HG03064 (cell line): ENCODE measurements at regions not wholly inside any gene's neighbourhood (a gene's known extent, or its start where the extent isn't known, plus 50 kb on each side); places are given as distances from the start of the nearest gene placed in this dataset.

Source experiments
- ATAC-seq: cut with Tn5 transposase; IDR thresholded peaks from one replicate; pipeline ENCODE4 v1.9.1; 2021; ENCODE audit warnings: low read depth; ENCODE audit not compliant: unreplicated experiment

DNA sequence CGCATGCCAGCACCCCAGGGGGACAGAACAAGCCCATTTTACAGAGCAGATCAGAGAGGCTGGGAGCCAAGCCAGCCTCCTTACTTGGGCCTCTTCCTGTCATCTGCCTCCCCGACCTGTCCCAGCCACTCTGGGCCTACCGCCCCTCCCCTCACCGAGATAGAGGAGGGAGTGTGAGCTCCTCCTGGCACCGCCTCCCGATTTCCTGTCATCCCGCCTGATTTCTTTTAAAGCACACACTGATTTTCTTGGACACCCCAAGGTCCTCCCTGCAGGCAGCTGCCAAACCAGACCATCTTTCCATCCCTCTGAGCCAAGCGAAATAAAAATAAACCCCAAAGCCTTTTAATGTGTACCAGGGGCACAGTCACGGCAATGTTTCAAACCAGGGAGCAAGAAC is 108.4 kb downstream of the RFLNA start:
- no peak for ATAC-seq

- ATAC-seq = no peak
Observed at GRCh38 chr12:124402248-124403066, 107.6 kb downstream of the RFLNA start.

DNA sequence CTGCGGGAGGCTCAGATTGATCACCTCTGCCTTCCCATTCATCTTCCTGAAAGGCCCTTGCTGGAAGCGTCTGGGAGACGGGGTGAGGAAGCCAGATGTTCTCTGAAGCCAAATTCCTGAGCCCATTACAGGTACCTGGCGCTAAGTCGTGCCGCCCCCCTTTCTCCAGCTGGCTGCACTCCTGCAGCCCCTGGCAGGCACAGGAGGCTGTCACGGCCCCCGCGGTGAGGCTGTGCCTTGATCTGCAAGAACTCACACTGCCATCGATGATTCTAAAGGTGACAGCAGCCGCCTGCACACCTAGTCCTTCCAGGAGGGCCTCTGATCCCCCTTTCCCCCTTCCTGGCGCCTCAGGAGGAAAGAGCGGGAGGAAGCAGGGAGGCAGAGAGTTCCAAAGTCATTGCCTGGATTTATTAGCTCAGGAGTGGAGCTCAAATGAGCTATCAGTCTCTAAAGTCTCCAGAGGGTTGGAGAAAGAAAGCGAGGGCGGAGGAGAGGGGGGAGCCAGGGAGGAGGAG is 106.9 kb downstream of the RFLNA start:
- ATAC-seq = no peak

GRCh38 chr12:124400124-124400523 is 105.2 kb downstream of the RFLNA start:
- ATAC-seq = no peak

DNA sequence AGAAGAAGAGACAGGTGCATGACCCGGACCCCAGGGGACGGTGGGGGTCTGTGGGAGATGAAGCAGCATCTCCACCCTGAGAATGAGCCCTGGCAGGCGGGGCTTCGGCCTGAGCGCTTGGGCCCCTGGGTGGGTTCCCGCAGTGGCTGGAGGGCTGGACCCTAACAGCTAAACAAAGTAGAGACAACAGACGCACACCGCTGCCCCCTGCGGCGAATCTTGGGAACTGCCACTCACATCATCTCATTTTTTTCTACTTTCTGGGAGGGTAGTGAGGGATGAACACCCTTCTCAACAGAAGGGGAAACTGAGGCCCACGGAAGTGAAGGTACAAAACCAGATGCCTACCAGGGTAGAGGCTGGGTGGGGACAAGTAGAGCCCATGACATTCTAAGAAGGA is 104.7 kb downstream of the RFLNA start:
- ATAC-seq = no peak

DNA sequence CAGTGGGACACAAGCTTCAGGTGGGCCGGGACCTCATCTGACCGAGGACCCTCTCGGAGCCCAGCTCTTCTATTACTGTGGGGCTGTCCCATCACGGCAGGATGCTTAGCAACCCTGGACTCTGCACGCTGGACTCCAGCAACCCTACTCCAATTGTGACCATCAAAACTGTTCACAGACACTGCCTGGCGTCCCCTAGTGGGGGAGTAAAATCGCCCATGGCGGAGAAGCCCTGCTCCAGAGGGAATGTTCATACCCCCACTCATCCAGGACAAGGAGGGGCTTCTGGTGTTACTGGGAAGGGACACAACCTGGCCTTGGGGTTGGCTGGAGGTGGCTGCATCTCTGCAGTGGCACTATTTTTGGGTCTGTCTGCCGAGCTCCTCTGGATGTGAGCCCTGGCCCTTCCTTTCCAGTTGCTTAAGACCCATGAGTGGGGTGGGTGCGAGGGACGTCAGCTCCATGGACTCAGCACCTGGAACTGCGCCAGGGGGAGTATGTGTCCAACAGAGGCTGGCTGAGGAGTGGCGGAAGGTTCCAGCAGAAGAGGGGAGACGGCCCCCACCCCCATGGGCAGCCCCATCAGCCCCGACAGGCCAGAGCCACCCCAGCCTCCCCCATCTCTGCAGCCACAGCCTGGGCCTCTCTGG is 103.8 kb downstream of the RFLNA start:
- ATAC-seq = no peak

DNA sequence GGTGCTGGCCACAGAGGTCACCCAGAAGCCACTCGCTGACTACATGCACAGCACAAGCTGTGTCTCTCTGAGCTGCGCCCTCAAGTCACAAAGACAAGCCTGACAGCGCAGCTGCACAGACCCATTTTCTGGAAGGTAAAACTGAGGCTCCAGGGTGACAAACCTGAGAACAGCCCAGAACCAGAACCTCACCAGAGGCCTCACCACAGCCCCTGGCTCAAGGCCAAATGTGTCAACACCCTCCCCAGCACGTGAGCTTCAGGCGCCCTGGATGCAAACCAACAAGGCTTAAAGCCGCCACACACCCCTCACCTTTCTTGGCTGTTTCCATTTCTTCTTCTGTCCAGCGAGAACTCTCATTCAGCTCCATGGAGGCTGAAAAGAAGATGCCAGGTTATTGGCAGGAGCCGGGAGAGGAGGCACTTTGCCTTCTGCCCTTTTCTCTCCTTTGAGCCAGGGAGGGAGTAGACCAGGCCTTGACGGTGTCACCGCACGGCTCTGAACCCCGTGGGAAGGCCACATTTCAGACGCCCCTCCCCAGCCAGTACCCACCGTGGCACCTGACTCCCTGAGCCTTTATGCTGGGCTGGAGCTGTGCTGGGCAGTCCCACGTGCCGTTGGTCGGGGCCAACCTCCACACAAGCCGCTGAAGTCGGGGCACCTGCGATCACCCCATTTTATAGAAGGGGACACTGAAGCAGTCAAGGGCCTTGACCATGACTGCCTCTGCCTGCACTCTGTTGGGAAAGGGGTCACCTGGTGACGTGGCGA is 103.1 kb downstream of the RFLNA start:
- ATAC-seq = no peak

DNA sequence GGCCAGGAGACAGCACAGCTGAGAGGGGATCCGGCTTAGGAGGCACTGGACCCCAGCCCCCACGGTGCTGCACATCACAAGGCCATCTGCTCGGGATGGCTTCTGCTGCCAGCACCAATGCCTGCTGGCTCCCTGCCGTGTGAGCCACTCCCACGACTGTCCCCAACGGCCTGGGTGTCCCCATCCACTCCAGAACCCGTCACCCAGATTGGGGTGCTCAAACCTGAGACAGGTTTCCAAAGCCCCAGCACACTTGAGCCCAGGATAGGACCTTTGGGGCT is 102.4 kb downstream of the RFLNA start:
- no peak for ATAC-seq

DNA sequence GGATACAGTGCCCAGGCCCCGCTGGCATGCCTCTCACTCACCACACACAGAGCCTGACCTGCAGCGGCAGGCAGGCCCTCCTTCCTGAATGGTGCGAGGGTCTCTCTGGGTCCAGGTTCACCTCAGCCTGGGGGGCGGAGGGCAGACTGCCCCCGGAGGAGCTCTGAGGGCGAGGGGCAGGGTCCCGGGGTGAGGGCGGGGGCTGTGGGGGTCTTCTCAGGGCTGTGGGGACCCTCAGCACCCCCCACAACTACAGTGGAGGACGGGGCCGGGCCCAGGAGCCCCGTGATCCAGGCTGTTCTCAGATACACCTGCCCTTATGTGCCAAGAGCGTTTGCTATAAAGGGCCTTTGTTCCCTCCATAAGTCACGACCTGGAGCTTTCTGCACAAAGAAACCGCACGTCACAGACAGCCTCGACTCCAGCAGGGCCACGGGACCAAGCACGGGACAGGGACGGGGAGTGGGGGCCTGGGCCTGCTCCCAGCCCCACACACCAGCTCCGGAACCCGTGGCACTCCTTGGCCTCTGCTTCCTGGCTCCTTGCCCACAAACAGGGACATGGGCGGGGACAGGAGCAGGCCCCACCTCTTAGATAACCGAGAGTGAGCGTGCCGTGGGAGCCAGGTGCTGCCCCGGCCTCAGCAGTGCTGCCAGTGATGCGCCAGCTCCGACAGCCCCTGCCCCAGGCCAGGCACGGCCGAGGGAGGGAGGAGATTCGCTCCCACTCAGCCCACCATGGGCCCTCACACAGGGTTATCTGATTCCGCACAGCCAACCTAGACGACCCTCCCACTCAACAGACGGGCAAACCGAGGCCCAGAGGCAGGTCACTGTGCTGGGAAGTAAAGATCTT is 101.9 kb downstream of the RFLNA start:
- ATAC-seq = no peak

DNA sequence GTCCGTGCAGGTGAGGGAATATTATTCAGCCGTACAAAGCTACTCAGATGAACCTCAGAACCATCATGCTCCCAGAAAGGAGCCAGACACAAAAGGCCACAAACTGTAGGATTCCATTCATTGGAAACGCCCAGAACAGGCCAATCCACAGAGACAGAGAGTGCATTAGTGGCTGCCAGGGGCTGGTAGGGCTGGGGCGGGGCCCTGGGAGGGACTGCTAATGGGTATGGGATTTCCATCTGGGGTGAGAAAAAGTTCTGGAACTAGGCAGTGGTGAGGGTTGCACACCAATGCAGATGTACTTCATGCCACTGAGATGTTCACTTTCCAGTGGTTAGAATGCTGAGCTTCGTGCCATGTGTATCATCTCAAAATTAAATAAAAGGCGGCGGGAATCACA is 101.1 kb downstream of the RFLNA start:
- ATAC-seq = no peak

GRCh38 chr12:124395284-124395752 is 100.4 kb downstream of the RFLNA start:
- ATAC-seq = no peak

GRCh38 chr12:124394462-124395128 is 99.7 kb downstream of the RFLNA start:
- no peak for ATAC-seq

- no peak for ATAC-seq
Observed at GRCh38 chr12:124393831-124394230, 98.9 kb downstream of the RFLNA start.

GRCh38 chr12:124393414-124393790 is 98.5 kb downstream of the RFLNA start:
- ATAC-seq = no peak

DNA sequence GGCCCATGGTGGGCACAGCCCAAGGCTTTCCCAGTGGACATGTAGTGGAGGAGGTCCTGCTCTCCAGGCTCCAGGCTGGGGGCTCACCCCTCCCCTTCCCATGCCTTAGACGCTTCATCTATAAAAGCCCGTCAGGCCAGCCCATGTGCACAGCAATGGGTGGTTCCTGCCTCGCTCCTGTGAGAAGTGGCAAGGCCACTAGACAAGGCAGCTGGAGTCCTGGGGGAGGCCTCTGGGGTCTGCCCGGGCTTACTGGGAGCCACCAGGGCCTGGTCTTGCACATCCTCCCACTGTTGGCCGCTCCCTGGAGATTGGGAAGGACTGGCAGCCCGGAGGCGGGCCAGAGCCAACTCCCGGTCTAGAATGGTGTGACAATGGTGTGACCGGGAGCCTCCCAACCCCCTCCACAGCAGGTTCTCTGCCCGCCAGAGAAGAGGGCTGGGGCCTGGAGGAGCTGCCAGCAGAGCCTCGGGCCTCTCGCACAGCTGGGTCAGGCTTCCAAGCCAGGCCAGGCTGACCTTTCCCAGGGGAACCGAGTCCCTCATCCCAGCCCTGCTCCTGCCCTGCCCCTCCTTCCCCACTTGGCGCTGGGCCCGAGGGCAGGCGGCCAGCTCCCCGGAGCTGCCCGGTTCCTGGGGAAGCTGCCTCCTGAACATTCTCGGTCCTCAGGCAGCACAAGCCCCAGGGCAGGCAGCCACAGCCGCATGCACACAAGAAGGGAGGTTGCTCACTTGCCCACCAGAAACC is 97.9 kb downstream of the RFLNA start:
- ATAC-seq = no peak

DNA sequence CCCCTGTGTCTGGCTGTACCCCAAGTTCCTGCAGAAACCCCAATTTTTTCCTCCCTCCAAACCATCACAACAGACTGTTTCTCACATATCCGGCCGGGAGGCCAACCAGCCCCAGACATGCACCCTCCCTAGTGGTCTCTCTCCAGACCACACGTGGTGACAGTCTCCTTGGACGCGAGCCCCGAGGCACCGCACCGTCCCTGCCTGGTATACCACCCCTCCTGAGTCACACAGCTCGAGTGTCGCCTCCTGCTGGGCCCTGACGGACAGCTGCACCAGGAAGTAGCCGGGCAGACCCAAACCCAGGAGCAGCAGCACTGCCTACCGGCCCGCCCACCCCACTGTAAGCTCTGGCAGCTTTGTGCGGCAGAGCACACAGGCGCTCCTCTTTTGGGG is 97.4 kb downstream of the RFLNA start:
- no peak for ATAC-seq

GRCh38 chr12:124391340-124392261 is 96.7 kb downstream of the RFLNA start:
- ATAC-seq = no peak

- ATAC-seq = no peak
Observed at GRCh38 chr12:124390442-124391097, 95.7 kb downstream of the RFLNA start.
